ENCODE measurements at regions not wholly inside any gene's neighbourhood (a gene's known extent, or its start where the extent isn't known, plus 50 kb on each side); places are given as distances from the start of the nearest gene placed in this dataset.

- no peak for DNase-seq (ENCODE audit: unreplicated experiment)
- ChIA-PET POLR2A (no interaction called here), CTCF (no interaction called here)
- no peaks in the 10 kb centered on the region for H3K36me3 Mint-ChIP-seq (ENCODE audit: insufficient read depth, unreplicated experiment)
- no peaks in the 10 kb centered on the region for H3K9me3 Mint-ChIP-seq (ENCODE audit: unreplicated experiment)
- TF ChIP-seq CTCF (IDR thresholded peaks at IDR 0.05; ENCODE audit: unreplicated experiment): no peak
- intact Hi-C loops (cut with micrococcal nuclease): no loop called here
- BruUV-seq (replicated peaks): no TSS peak
- no peak overlapping the region for H3K27ac Mint-ChIP-seq (ENCODE audit: low read depth, unreplicated experiment)
- H3K4me3 Mint-ChIP-seq (ENCODE audit: unreplicated experiment): no peak overlapping the region
- H3K4me1 Mint-ChIP-seq (ENCODE audit: insufficient read depth, unreplicated experiment): no peaks in the 10 kb centered on the region
- H3K27me3 Mint-ChIP-seq (ENCODE audit: insufficient read depth, unreplicated experiment): peaks cover 23% of the 10 kb centered on the region
These were observed 206.8 kb upstream of the KLHL4 start for GRCh38 chrX:87310780-87311179.

- H3K27me3 Mint-ChIP-seq (ENCODE audit: insufficient read depth, unreplicated experiment): peaks cover 11% of the 10 kb centered on the region
- TF ChIP-seq CTCF (IDR thresholded peaks at IDR 0.05; ENCODE audit: unreplicated experiment): no peak
- DNase-seq (ENCODE audit: unreplicated experiment): no peak
- POLR2A ChIA-PET: no interaction called here
- no TSS peak for BruUV-seq (replicated peaks)
- H3K4me1 Mint-ChIP-seq (ENCODE audit: insufficient read depth, unreplicated experiment): no peaks in the 10 kb centered on the region
- CTCF ChIA-PET: interaction anchor here (0.6 kb wide), 2 partner anchors 12 to 257 kb away, joined by 3 read pairs; no protein-coding TSS in a partner anchor
- H3K36me3 Mint-ChIP-seq (ENCODE audit: insufficient read depth, unreplicated experiment): no peaks in the 10 kb centered on the region
- H3K4me3 Mint-ChIP-seq (ENCODE audit: unreplicated experiment): no peak overlapping the region
- no peak overlapping the region for H3K27ac Mint-ChIP-seq (ENCODE audit: low read depth, unreplicated experiment)
- peaks cover 9% of the 10 kb centered on the region for H3K9me3 Mint-ChIP-seq (ENCODE audit: unreplicated experiment)
- intact Hi-C loops (cut with micrococcal nuclease): no loop called here
These were observed 190.3 kb upstream of the KLHL4 start for GRCh38 chrX:87327267-87327666.

- no peak overlapping the region for H3K27ac Mint-ChIP-seq (ENCODE audit: low read depth, unreplicated experiment)
- ChIA-PET CTCF (interaction anchor here (0.6 to 0.8 kb wide), 3 partner anchors 328 to 335 kb away, joined by 3 read pairs; no protein-coding TSS in a partner anchor), POLR2A (interaction anchor here (0.7 kb wide), 1 partner anchor 769 kb away, joined by 3 read pairs; no protein-coding TSS in a partner anchor)
- intact Hi-C loops (cut with micrococcal nuclease): no loop called here
- no peak overlapping the region for H3K4me3 Mint-ChIP-seq (ENCODE audit: unreplicated experiment)
- H3K9me3 Mint-ChIP-seq (ENCODE audit: unreplicated experiment): no peaks in the 10 kb centered on the region
- DNase-seq (ENCODE audit: unreplicated experiment): no peak
- peak; percentile 13 for TF ChIP-seq CTCF (IDR thresholded peaks at IDR 0.05; ENCODE audit: unreplicated experiment)
- H3K36me3 Mint-ChIP-seq (ENCODE audit: insufficient read depth, unreplicated experiment): no peaks in the 10 kb centered on the region
- H3K4me1 Mint-ChIP-seq (ENCODE audit: insufficient read depth, unreplicated experiment): no peaks in the 10 kb centered on the region
- BruUV-seq (replicated peaks): no TSS peak
- peaks cover 16% of the 10 kb centered on the region for H3K27me3 Mint-ChIP-seq (ENCODE audit: insufficient read depth, unreplicated experiment)
These were observed 180.3 kb upstream of the KLHL4 start for GRCh38 chrX:87337267-87337666.

GRCh38 chrX:87338510-87338909 is 179.1 kb upstream of the KLHL4 start:
- peak; percentile 40 for TF ChIP-seq CTCF (IDR thresholded peaks at IDR 0.05; ENCODE audit: unreplicated experiment)
- ChIA-PET POLR2A (interaction anchor here (0.9 kb wide), 1 partner anchor 325 kb away, joined by 3 read pairs; no protein-coding TSS in a partner anchor), CTCF (interaction anchor here (0.6 to 1.0 kb wide), 7 partner anchors 11 to 1274 kb away, joined by 3 to 4 read pairs (median 3); no protein-coding TSS in a partner anchor)
- H3K36me3 Mint-ChIP-seq (ENCODE audit: insufficient read depth, unreplicated experiment): no peaks in the 10 kb centered on the region
- H3K9me3 Mint-ChIP-seq (ENCODE audit: unreplicated experiment): no peaks in the 10 kb centered on the region
- peaks cover 17% of the 10 kb centered on the region for H3K27me3 Mint-ChIP-seq (ENCODE audit: insufficient read depth, unreplicated experiment)
- no peaks in the 10 kb centered on the region for H3K4me1 Mint-ChIP-seq (ENCODE audit: insufficient read depth, unreplicated experiment)
- H3K27ac Mint-ChIP-seq (ENCODE audit: low read depth, unreplicated experiment): no peak overlapping the region
- H3K4me3 Mint-ChIP-seq (ENCODE audit: unreplicated experiment): no peak overlapping the region
- intact Hi-C loops (cut with micrococcal nuclease): loop anchor here (1.0 to 2.0 kb wide), 3 partner anchors 240 to 1274 kb away; no protein-coding TSS in a partner anchor
- DNase-seq (ENCODE audit: unreplicated experiment): peak; percentile 49
- BruUV-seq (replicated peaks): no TSS peak
